ENCODE measurements at regions not wholly inside any gene's neighbourhood (a gene's known extent, or its start where the extent isn't known, plus 50 kb on each side); places are given as distances from the start of the nearest gene placed in this dataset.

- TF ChIP-seq CTCF (IDR thresholded peaks at IDR 0.05) (no peak), EZH2 (IDR thresholded peaks at IDR 0.05; ENCODE audit: borderline replicate concordance, insufficient read depth, low read depth, low read length, poor library complexity, severe bottlenecking) (no peak)
Observed at GRCh38 chr4:72951147-72951546, 118.4 kb downstream of the COX18 start.
